NCI-H526 (cell line): ENCODE measurements at regions not wholly inside any gene's neighbourhood (a gene's known extent, or its start where the extent isn't known, plus 50 kb on each side); places are given as distances from the start of the nearest gene placed in this dataset.
A peak's percentile ranks its signal among the peaks of the same experiment; 100 is the strongest.

Source experiments
- DNase-seq, 2 experiments: peaks; one replicate each; lab custom pipeline; 2025; lab: John Stamatoyannopoulos, UW

DNA sequence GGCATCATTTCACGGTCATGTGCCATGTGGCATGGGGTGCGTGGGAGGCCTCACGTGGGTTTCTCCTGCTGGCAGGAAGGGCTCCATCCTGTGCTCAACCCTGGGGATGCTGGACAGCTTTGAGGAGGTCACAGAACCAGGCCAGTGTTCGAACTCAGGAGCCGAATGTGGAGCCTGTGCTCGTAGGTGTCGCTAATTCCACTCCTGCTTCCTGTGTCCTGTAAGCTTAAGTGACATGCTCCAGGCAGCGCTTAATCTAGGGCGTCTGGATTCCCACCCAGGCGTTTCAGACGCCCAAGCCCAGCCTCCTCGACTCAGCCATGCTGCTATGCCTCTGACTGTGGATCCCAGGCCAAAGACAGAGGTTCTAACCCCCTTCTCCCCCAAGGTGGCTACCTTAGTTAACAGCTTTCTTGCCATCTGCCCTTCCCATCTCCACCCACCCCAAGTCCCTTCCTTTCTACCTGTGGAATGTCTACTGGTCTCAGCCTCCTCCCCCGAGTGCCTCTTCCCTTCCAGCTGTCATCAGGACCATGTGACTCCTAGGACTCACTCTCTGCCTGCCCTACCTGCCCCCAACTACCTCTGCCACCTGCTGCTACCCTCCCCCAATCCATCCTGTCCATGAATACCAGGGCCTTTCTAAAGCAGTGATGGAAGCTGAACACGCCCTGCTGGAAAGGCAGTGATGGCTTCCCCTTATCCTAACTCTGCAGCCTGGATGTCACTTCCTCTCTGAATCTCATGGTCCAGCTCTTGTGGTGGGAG, 255.1 kb downstream of the CDH26 start:
- no peak for DNase-seq

DNA sequence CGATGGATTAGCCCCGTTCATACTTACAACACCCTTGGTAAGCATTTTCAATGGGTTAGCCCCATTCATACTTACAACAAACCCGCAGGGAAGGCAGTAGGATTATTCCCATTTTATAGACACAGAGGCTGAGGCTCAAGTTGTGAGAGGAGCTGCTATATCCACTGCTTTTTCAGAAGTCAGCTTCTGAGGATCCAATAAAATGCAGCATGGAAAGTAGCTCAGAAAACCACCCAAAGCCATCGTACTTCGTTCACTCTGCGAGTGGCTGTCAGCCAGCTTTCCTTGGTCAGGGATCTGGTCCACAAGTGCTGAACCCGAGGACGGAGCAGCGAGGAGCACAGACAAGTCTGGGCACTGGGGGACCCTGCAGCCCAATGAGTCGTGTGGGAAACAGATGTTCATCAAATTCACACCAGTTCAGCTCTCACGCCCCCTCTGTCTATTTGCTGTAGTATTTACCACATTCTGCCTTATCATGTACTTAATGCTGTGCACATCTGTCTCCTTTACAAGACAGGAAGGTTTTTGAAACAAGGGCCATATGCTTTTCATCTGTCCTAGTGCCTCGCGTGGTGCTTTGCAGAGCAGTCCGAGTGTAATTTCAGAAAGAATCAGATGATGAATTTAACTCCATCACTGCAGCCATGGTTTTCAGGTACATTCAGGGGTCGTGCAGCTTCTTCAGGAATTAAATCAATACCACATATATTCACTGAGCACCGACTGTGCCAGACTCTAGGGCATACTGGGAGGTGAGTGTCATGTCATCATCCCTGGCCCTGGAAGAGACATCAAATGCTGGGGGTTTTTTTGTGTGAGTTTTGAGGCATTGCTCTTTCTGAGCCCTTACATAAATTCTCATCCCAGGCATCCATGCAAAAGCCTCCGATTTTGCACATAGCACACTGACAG, 256.9 kb downstream of the CDH26 start:
- DNase-seq = no peak

DNA sequence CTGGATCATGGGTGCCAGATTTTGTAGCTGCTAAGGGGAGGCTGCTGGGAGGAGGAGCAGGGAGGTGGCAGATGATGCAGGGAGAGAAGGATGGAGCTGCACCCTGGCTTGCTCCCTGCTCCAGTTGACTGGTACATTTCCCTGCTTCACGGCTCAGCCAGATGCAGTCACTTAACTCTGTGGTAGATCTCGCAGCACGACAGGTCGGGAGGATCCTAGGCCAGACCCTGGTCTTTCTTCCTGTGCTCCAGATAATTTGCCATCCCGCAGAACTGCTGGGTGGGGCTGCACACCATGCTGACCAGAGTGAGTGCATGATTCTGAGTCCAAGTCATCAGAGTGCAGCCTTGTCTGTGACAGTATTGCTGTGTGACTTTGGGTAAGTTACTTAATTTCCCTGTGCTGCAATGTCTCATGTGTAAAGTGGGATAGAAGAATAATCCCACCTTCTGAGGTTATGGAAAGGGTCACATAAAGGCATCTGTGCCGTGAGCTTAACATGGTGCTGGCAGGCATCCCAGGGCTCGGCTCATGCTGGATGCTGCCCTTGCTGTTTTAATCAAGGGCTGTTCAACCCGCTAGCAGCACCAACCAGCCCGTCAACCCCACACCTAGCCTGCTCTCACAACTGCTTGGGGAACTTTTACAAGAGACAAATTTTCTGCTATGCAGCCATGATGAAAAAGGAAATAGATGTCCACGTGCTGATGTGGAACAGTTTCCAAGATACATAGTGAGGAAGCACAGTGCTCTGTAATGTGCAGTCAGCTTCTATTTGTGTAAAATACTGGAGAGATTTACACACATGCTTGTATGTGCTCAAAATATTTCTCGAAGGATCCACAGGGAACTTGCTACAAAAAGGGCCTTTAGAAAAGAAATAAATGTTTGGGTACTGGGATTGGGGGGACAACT, 257.9 kb downstream of the CDH26 start:
- DNase-seq = no peak

DNA sequence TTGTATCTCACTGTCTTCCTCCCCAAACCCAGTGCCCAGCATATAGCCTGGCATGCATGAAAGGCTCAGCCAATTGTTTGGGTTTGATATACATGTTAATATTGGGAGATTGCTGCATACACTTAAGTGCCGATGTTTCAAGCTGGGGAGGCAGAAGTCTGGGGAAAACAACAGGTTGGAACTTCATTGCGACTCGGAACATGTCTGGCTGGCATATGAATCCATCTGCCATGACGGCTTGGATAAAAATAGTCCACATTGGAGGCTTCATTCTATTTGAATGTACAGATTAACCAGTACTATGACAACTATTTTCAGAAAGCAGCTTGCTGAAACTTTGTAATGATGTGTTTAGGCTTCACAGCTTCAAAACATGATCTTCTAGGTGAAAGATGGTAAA, 261.0 kb downstream of the CDH26 start:
- DNase-seq = no peak

DNA sequence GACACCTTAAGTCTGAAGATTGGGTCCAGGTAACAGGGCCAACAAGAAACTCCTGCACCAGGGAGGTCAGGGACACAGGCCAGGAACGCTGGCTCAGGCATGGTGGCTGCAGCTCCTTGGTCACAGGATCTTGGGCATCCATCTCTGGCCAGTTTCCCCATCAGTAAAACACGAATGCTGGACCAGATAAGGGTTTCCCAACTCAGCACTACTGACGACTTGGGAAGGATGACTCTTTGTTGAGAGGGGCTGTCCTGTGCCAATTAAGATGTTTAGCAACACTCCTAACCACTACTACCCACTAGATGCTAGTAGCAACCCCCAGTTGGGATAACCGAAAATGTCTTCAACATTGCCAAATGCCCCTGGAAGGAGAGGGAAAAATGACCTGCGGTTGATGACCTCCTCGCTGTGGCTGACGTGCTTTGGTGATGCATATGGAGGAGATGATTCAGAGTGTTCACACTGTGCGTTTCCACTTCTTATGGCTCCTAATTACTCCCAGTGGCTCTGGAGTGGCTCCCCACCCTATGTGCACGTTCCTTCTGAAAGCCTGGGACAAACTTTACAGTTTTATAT, 261.9 kb downstream of the CDH26 start:
- DNase-seq = no peak

DNA sequence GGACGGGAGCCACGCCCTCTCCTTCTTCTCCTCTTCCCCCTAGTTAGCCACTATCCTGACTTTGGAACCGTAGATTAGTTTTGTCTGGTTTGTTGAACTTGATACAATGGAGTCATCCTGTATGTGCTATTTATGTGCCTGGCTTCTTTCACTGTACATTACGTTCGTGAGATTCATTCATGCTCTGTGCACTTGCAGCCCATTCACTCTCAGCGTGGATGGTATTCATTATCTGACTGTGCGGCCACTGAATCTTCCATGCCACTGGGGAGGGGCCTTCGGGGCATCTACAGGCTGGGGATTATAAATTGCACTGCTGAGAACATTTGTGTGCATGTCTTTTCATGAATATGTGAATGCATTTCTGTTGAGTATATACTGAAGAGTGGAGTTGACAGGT, 262.5 kb downstream of the CDH26 start:
- DNase-seq = no peak

DNA sequence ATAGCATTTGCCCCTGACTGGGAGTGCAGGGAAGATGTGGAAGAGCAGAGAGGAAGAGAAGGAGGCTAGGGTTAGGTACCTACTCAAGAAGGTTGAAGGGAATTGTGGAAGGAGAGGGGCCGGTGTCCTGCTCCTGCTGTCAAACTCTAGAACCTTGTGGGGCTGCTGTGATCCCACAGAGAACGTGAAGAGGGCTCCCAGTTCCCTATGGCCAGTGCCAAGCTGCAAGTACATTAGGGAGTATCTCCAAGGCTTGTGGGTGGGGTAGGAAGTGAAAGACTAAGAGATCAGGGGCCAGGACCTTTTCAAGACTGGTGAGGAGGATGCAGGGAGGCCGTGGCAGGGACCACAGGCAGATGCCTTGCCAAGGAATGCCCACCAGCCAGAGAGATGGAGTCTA, 263.4 kb downstream of the CDH26 start:
- DNase-seq = no peak

DNA sequence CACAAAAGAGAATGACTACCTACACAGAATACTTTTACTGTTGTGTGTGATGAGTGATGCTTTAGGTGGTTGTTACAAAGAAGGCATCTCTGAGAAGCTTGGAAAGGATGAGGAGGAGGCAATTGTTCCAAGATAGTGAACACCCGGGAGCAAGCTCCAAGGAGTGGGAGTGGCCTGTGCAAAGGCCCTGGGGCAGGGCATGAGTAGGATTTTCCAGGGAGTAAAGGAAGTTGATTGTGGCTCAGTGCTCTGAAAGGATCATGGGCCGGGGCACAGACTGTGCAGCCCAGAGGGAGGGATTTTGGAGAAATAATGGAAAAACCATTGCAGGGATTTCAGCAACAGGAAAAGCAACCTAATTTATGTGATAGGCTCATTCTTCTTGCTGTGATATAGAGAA, 264.3 kb downstream of the CDH26 start:
- no peak for DNase-seq

DNA sequence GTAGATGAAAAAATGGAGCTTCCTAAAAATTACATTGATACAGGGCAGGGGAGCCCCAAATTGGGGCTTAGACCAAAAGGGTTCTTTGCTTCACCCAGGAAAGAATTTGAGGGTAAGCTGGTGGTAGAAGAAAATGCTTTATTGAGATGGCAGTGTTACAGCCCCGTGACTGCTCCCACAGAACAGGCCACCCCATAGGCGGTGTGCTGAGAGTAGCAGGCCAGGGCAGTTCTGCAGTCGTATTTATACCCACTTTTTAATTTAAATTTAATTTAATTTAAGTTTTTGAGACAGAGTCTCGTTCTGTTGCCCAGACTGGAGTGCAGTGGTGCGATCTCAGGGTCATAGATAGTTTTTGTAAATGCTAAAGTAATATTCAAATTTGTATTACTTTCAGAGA, 265.0 kb downstream of the CDH26 start:
- DNase-seq = no peak

DNA sequence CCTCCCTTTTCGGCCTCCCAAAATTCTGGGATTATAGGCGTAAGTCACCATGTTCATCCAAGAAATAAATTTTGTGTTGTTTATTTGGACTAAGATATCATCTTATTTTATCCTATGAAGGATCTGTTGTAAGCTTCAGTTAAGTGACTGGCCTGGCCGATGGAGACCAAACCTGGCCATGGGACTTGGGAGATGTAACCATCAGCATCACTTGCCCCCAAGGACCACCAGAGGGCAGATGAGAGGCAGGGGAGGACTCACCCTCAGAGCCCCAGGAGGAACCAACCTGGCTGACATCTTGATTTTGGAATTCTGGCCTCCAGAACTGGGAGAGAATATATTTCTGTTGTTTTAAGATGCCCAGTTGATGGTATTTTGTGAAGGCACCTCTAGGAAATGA, 266.7 kb downstream of the CDH26 start:
- DNase-seq = peak; percentile 29 to 77

DNA sequence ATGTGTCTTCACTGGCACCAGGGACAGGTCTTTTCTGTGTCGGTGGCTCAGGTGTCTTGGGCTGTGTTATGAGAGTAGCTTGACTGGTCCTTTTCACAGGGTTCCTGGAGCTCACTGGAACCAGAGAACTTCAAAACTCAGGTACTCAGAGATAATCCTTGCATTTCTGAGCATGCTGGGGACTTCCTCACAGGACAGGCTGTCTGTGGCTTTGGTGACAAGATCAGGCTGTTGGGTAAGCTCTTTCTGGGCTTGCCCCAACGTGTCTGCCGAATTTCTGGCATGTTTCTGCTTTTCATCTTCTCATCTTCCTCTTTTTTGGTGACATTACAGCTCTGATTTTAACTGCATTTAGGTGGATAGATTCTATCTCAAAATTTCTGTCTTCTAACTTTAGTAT, 270.0 kb downstream of the CDH26 start:
- no peak for DNase-seq

DNA sequence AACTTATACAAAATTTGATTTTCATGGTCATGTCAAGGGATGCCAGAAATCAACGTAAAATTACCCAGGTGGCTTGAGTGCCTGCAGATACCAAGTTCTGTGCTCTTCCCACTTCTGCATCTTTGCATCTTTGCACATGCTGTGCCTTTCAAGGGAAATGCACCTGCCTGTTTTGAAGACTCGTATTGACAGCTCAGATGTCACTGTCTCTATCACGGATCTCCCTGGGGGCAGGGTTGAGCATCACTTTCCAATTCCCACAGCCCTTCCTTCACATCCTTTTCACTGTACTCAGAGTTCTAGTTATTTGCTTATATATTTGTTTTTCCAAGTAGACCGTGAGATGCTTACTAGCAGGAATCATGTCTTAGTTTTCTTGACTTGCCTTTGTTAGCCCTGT, 274.2 kb downstream of the CDH26 start:
- peak; percentile 32 to 59 for DNase-seq

DNA sequence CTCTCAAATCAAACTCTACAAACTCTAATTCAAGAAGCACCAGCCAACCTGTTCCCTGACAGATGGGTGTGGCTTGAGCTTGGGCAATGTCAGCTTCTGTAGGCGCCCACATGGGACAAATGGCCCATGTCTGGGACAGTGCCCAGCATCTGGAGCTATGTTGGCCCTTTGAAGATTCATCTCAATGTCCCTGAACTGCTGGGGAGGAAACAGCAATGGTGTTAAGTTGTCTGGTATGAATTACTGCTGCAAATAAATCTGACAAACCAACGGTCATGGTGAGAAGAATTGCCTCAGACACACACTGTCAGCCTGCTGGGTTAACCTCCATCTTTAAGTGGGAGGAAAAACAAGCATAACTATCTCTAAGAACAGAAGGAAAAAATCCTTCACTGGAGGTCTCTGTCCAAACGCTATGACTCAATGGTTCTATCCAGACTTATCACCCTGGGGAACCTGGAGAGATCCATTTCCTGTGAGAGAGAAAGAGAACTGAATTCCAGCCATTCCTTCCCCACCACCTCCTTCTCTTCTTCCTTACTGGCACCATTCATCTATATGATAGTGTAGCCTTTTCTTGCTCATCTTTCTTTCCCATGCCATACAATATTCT, 274.9 kb downstream of the CDH26 start:
- DNase-seq = no peak

DNA sequence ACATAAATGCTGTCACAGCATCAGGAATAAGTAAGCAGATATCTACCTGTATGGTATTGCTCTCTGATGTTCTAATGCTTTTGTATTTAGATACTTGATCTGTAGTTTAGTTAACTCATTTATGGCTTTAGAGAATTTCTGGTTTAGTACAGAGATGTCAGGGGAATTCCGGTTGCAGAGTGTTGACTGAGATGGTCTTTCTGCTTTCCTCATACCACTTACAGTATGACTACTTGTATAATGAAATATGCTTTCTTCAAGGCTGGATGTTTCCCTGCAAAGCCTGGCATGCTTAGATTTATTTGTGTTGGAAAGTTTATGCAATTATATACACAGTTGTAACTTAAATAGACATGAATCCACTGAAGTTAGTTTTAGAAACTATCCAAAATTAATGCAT, 278.4 kb downstream of the CDH26 start:
- no peak for DNase-seq

DNA sequence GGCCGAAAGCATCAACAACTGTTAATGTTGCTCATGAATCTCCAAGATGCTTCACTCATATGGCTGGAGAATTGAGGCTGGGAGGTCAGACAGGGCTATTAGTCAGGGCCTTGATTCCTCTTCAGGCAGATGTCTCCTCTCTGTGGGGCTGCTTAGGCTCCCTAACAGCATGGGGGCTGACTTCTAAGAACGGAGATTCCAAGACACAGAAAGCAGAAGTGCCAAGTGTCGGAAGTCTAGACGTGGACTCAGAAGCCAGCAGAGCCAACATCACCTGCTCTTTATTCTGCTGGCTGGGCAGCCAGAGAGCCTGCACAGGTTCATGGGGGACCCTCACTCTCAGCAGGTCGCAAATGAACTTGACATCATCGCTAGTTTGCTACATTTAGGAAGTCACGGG, 279.8 kb downstream of the CDH26 start:
- DNase-seq = no peak

DNA sequence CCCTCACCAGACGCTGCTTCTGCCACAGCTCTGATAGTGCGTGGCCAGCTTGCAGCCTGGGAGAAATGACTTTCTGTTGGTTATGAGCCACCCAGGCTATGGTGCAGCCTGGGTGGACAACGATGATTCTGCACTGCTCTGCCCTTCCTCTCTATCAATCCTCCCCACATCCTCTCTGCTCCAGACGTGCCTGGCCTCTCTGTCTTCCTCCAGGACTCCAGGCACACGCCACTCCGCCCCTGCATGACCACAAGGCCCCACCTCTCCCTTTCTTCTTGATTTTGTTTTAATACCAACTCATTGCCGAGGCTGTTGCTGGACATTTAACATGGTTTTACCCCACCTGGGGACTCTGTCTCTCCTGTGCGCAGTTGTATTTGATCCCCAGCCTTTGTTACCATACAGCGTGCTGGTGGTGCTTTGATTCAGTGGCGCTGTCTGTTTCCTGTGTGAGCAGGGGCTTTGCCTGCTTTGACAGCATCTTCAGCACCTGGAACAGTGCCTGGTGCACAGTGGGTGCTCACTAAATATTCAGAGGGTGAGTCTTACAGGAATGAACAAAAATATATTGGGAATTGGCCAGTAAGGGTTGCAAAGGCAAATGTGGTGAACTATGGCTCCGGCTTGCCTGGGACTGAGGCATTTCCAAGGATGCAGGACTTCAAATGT, 280.9 kb downstream of the CDH26 start:
- DNase-seq = no peak

DNA sequence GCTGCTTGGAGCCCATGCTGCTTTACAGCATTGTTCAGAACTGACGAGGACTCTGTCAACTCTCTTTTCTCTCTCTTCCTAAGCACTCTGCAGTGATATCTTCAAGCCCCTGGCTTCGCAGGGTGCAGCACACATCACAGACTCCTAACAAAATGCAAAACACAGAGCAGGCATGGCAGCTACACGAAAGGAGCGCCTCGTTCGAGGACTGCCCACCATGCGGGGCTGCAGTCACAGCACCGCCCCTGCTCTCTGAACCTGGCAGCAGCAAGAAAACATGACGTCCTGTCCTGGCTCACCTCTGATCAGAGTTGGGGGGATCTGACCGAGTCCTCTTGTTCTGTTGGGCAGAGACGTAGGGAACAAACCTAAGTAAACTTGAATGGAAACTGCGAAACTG, 281.7 kb downstream of the CDH26 start:
- DNase-seq = no peak

DNA sequence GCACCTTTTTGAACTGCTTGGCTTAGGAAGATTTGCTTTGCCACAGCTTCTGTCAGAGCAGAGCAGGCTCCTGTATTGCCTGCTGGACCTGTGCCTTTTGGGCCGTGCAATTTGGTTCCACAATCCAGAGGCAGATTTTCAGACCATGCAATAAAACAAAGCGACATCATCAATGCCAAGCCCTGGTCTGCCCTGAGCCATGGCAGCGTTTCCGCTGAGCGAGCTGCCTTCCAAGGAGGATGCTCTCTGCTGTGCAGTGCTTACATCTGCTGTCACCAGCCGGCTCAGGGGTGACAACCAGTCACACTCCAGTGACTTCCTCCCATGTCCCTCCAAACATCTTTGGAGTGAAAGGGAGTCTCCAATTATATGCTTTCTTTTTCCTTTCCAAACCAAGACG, 282.2 kb downstream of the CDH26 start:
- DNase-seq = no peak

DNA sequence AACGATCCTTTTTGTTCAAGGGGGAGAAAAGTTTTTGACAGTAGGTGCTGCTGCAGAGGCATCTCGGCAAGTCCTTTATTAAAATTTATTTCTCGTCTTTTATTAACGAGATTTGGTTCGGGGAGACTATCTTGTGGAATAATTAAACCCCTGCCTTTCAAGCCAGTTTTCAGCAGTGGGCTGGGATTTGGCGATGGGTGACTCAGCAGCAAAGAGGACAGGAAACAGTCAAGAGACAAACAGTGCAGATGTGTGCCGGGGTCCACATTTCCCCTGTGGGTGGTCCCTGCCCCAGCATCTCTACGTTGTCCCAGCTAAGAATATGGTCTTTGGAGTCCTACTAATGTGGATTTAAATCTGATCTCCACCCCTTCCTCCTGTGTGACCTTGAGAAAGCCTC, 282.8 kb downstream of the CDH26 start:
- no peak for DNase-seq

DNA sequence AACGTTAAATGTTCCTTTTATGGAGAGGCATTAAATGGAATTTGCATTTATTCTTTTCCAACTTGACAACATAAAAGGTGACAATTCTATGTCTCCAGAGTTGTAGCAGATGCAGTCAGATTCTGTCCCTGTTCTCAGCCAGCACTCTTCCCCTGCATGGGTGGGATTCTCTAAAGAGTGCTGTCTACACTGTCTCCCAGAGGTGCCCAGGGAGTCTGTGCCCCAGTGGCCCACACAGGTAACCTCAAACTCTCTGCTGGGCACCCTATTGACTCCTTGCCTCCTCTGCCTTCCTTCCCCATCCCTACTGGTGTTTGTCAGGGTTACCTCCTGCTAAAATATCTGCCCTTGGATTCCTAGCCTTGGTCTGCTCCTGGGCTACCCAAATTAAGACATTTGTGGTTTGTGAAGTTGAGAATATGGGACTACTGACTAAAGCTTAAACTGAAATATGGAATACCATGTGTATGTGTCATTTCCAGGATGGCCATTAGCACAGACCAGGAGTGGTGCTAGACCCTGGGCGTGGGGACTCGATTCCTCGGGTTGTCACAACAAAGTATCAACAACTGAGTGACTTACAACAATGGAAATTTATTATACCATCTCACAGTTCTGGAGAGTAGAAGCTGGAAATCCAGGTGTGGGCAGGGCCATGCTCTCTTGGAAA, 284.7 kb downstream of the CDH26 start:
- no peak for DNase-seq
